GM18498 (cell line): ENCODE measurements at regions not wholly inside any gene's neighbourhood (a gene's known extent, or its start where the extent isn't known, plus 50 kb on each side); places are given as distances from the start of the nearest gene placed in this dataset.
"Not testable (repeated sequence)": the region's sequence is repeated elsewhere in the genome, so short reads cannot be mapped to it uniquely, and the experiment has no call there.

Experiments used
- ATAC-seq: cut with Tn5 transposase; IDR thresholded peaks from one replicate; pipeline ENCODE4 v1.9.1; 2021; ENCODE audit warnings: mild to moderate bottlenecking, moderate library complexity; ENCODE audit not compliant: unreplicated experiment

DNA sequence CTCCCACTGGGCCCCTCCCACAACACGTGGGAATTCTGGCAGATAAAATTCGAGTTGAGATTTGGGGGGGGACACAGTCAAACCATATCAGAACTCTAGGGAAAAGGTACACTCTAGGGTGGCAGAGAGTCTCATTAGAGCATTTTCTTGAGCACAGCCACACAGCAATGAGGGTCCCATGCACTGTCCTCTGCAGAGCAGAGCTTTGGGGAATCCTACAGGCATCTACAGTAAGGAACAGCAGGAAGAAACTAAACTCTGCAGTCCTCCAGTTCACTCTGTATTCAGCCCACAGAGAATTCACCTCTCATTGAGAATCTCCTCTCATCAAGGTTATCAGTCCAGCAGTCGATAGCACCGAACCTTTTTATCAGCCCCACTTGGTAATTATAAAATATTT lies 438.6 kb upstream of the NOX3 start:
- no peak for ATAC-seq

- no peak for ATAC-seq
These were observed 434.8 kb upstream of the NOX3 start for GRCh38 chr6:155890409-155890808.

DNA sequence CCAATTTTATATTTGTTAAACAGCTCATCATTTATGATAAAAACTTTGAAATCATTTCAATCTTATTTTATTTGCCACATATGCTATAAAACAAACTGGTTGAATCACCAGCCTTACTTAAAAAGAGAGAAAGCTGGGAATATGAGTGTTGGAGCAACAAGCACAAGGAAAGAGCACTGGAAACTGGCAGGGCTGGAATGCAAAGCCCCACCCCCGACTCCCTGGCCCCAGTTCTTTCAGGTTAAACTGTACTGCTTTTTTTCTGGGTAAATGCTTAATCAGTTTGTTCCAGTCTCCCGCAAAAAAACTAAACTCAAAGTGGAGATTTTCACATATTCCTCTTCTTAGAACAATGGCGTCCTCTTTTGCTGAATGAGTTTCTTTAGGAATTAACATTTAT lies 433.8 kb upstream of the NOX3 start:
- no peak for ATAC-seq

DNA sequence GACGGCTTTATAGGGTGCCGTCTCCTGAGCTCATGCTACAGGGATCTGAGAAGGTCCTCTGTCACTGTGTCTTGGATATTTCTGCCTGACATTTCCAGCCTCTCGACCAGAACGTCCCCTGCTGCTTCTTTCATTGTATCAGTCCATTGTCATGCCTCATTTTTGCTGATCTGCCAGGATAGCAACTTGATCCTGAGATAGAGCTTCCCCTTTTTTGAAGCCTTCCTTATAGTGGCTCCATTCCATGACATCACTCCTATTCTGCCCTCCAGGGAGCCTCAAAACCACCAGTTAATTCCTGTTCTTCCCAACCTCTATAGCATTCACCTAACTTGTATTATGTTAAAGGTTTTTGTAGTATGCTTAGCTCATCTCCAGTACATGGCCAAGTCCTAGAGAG lies 431.8 kb upstream of the NOX3 start:
- ATAC-seq = no peak

- ATAC-seq = no peak
These were observed 428.1 kb upstream of the NOX3 start for GRCh38 chr6:155883741-155884140.

DNA sequence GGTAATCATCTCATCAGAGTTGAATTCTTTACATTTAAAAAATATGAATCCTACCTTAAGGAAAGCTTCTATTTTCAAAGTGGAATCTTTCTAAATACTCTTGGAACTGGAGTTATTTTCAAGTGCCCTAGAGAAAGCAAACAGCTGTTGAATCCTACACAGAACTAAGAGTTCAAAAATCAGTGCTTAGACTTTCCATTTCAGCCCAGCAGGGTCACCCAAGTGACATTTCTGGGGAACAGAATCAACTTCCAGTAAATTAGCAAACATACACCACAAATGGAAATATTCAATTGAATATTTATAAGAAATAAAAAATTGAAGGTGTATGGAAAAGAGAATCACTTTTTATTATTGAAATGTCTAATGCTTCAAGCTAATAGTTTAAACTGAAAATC lies 427.7 kb upstream of the NOX3 start:
- no peak for ATAC-seq

GRCh38 chr6:155882527-155883333 lies 427.1 kb upstream of the NOX3 start:
- ATAC-seq = peak; percentile 81

GRCh38 chr6:155881826-155882526 lies 426.3 kb upstream of the NOX3 start:
- peak; percentile 27 for ATAC-seq

GRCh38 chr6:155880900-155881299 lies 425.3 kb upstream of the NOX3 start:
- ATAC-seq = no peak

DNA sequence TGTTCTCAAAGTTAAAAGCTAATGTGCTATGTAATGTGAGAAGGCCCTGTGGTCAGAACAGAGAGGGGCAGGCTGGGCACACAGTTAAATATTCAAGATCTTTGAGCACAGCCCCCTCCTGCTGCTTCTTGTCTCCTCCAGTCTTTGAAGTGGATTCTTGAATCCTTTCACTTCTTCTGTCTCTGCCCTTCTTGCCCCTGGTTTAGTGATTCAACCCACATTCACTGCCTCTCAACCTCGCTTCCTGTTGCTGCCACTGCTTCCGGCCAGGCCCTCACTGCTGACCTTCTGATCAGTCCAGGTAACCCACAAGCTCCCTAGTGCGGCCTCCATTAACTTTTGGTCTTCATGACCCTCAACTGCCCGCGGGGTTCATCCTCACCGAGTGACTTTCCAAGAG lies 417.3 kb upstream of the NOX3 start:
- no peak for ATAC-seq

- ATAC-seq = no peak
These were observed 412.0 kb upstream of the NOX3 start for GRCh38 chr6:155867682-155868081.

DNA sequence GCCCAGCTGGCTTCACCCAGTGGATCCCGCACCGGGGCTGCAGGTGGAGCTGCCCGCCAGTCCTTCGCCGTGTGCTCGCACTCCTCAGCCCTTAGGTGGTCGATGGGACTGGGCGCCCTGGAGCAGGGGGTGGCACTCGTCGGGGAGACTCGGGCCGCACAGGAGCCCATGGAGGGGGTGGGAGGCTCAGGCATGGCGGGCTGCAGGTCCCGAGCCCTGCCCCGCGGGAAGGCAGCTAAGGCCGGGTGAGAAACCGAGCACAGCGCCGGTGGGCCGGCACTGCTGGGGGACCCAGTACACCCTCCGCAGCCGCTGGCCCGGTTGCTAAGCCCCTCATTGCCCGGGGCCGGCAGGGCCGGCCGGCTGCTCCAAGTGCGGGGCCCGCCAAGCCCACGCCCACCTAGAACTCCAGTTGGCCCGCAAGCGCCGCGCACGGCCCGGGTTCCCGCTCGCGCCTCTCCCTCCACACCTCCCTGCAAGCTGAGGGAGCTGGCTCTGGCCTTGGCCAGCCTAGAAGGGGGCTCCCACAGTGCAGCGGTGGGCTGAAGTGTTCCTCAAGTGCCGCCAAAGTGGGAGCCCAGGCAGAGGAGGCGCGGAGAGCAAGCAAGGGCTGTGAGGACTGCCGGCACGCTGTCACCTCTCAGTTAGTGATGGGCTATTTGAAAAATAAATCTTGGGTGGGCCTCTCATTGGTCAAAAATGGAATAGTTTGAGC lies 411.2 kb upstream of the NOX3 start:
- not testable (repeated sequence) for ATAC-seq

DNA sequence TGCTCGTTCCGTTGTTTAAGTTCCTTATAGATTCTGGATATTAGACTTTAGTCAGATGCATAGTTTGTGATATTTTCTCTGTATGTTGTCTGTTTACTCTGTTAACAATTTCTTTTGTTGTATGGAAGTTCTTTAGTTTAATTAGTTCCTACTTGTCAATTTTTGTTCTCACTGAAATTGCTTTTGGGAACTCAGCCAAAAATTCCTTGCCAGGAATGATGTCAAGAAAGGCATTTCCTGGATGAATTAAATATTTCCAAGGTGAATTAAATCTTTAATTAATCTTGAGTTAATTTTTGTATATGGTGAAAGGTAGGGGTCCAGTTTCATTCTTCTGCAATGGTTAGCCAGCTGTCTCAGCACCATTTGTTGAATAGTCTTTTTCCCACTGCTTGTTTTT lies 406.2 kb upstream of the NOX3 start:
- no peak for ATAC-seq

DNA sequence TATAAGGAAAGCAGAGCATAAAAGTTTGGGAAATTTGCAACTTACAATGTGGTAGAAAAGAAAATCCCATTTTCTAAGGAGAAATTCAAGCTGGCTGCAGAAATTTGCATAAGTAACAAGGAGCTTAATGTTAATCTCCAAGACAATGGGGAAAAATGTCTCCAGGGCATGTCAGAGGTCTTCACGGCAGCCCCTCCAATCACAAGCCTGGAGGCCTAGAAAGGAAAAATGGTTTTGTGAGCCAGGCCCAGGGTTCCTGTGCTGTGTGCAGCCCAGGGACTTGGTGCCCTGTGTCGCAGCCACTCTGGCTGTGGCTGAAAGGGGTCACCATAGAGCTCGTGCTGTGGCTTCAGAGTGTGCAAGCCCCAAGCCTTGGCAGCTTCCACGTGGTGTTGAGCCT lies 403.3 kb upstream of the NOX3 start:
- not testable (repeated sequence) for ATAC-seq

GRCh38 chr6:155854787-155855186 lies 399.1 kb upstream of the NOX3 start:
- ATAC-seq = no peak

DNA sequence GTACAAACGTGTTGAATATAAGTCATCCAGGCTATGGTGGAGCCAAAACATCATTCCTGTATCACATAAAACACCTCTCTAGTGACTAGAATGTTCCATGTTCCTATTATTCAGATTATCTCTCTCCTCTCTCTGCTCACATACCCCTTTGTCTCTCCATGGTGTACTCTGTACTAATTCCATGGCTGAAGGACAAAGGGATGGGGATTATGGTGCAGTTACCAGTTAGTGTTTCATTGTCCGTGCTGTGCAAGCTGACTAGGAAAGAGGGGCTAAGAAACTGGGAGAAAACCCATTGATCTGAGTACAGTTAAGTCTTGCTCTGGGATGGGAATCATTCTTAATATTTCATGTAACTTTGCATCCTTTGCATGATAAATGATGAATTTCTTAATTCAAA lies 397.4 kb upstream of the NOX3 start:
- no peak for ATAC-seq

GRCh38 chr6:155850408-155850841 lies 394.8 kb upstream of the NOX3 start:
- no peak for ATAC-seq

DNA sequence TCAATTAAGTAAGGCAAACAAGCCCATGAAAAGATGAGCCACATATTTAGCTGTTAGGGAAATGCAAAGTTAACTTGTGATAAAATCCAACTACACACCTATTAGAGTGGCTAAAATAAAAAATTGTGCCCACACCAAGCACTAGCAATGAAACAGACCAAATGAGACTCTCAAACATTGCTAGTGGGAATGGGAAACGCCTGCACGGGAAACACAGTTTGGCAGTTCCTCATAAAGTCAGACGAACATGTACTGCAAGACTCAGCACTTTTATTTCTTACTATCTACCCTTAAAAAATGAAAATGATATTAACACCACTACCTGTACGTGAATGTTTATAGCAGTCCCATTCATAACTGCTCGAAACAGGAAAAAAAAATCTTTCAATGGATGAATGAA lies 392.1 kb upstream of the NOX3 start:
- ATAC-seq = no peak

DNA sequence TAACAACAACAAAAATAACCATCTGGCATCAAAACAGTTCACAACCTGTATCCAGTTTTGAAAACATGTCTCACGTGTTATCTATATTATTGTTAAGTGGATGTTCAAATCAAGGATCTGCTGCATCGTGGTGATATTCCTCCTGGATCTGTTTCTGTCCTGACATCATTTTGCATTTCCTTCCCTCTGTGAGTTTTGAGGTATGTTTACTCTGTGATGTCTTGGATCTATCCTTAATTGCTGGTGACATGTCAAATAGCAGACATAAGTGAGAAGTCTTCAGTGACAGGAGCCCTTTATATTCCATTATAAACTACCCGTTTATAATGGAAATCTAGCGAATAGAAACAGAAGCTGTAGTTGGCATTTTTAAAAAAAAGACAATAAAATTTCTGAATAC lies 381.8 kb upstream of the NOX3 start:
- no peak for ATAC-seq

DNA sequence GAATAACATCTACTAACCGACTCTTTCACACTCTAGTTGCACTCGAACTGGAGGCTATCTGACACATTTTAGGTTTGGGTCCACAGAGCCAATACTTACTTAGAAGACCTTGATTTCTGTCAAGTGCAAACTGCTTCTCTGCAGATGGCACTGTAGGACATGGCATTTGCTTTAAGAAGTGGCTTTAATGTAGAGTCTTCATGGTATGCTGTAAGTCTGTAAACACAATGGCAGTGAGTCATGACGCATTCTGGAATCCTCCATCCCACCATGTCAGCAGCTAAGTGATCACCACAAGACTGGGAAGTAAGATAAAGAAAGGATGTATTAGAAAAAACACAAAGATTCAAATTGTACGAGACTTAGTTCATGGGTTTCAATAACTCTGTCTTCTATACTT lies 377.0 kb upstream of the NOX3 start:
- ATAC-seq = no peak

DNA sequence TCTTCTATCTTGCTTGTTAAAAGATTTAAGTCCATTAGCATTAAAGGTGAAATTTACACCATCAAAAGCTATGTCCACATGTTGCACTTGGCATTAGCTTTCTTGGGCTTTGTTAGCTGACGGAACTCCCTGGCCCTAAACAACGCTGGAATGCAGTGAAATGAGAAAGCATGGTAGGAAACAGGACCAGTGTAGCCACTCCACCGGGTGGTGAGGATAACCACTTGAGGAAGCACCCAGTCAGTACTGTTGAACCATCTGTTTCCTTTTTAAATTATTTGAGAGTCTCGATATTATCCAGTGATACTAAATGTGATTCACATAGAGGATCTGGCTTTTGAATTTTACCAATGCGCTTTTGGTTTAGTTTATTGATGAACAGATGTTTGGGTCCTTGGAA lies 374.9 kb upstream of the NOX3 start:
- no peak for ATAC-seq

DNA sequence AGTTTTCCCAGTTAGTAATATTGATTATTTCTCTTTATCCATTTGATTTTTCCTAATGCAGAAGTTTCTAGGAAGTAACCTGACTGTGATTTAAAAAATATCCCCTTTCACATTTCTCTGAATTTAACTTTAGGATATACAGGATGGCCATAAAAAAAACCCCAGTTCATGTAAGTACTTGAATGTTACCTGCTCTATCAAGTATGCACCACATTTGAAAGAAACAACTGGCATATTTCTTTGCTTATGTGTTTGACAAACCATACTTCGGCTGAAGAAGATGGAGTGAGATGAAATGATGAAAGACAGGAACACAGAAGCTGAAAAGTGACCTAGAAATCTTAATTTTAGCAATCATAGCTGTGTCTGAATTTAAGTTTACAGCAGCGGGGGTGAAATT lies 374.0 kb upstream of the NOX3 start:
- ATAC-seq = no peak
